GM13977 (cell line): ENCODE measurements at regions not wholly inside any gene's neighbourhood (a gene's known extent, or its start where the extent isn't known, plus 50 kb on each side); places are given as distances from the start of the nearest gene placed in this dataset.
"Not testable (repeated sequence)": the region's sequence is repeated elsewhere in the genome, so short reads cannot be mapped to it uniquely, and the experiment has no call there.

ENCODE experiments used
- DNase-seq: peaks from one replicate; pipeline ENCODE4 v3.0.0; 2012; ENCODE audit warnings: low spot score
- CTCF ChIP-seq: IDR thresholded peaks from 2 replicates; pipeline ENCODE4 v1.5.1; 2012; ENCODE audit warnings: mild to moderate bottlenecking, control low read depth; ENCODE audit not compliant: insufficient read depth; ENCODE audit errors: extremely low read depth, missing control alignments
- in situ Hi-C: fragments of 300-500 bp; cut with MboI; formaldehyde crosslinking; loops from one replicate; pipeline ENCODE4 v1.12.0; 2022; ENCODE audit warnings: low sequenced_read_pairs, low pct_unique_long_range_greater_than_20kb, mixed read lengths, inconsistent platforms; ENCODE audit not compliant: unreplicated experiment

DNA sequence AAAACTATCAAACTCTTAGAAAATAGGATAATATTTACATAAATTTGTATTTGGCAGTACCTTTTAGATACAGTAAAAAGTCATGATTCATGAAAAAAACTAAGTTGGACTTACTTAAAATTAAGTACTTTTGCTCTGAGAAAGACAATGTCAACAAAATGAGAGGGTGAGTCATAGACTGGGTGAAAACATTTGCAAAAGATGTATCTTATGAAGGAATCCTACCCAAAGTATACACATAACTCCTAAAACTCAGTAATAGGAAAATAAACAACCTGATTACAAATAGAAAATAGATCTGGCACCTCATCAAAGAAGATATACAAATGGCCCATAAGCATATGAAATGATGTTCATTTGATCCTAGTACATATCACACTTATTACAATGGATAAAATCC is 1154.6 kb downstream of the JRKL start:
- DNase-seq: no peak
- in situ Hi-C loops: no loop called here
- no peak for TF ChIP-seq CTCF

DNA sequence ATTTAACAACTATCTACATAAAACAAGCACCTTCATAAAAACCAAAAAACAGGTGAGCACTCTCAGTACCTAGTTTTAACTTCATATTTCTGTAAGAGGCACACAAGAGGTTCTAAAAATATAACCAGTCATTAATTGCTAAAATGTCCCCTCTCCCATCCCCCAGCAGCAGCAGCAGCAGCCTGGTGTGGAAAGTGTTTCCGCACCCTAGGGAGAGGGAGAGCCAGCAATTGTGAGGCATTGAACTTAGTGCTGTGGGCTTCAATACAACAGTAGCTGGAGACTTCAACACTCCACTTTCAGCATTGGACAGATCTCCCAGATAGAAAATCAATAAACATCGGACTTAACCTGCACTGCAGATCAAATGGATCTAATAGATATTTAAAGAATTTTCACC is 1158.5 kb downstream of the JRKL start:
- TF ChIP-seq CTCF: no peak
- in situ Hi-C loops: no loop called here
- no peak for DNase-seq

DNA sequence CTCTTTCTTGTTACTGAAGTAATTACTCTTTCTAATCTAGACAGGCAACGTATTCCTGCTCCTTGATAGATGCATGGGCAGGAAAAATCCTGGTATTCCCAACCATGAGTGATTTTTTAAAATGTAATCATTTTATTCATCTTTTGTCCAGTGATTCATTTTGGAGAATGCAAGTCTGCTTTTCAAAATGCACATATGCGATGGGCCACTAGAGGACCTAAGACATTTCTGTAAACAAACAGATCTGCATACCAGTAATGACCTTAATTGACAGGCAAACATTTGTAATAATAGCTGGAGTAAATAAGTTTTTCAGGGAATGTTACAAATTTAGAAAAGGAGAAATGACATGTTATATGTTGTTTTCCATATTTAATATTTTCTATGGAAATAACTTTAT is 1167.6 kb downstream of the JRKL start:
- no peak for DNase-seq
- TF ChIP-seq CTCF: no peak
- in situ Hi-C loops: no loop called here

- no peak for TF ChIP-seq CTCF
- in situ Hi-C loops: no loop called here
- no peak for DNase-seq
These were observed 1178.0 kb downstream of the JRKL start for GRCh38 chr11:97567801-97568200.

GRCh38 chr11:97570636-97571035 is 1180.8 kb downstream of the JRKL start:
- TF ChIP-seq CTCF: no peak
- in situ Hi-C loops: no loop called here
- no peak for DNase-seq

- in situ Hi-C loops, DNase-seq: not testable (repeated sequence)
These were observed 1184.0 kb downstream of the JRKL start for GRCh38 chr11:97573771-97574170.

GRCh38 chr11:97574976-97575665 is 1185.3 kb downstream of the JRKL start:
- no peak for TF ChIP-seq CTCF
- DNase-seq: no peak
- in situ Hi-C loops: no loop called here
